Activated CD4-positive, alpha-beta T cell treated with anti-CD3 and anti-CD28 coated beads, Interleukin-2, amount 50 U/mL, for 24 hours (primary cell): ENCODE measurements at regions not wholly inside any gene's neighbourhood (a gene's known extent, or its start where the extent isn't known, plus 50 kb on each side); places are given as distances from the start of the nearest gene placed in this dataset.
"Not testable (repeated sequence)": the region's sequence is repeated elsewhere in the genome, so short reads cannot be mapped to it uniquely, and the experiment has no call there.

Source experiments
- DNase-seq, 2 donors: peaks; one replicate each; pipeline ENCODE4 v3.0.0-alpha.2; 2020; ENCODE audit warnings: low read depth in 1 of 2, low spot score in 1 of 2

- DNase-seq = no peak
Measured at GRCh38 chr4:141290771-141291170, 70.1 kb downstream of the ZNF330 start.

DNA sequence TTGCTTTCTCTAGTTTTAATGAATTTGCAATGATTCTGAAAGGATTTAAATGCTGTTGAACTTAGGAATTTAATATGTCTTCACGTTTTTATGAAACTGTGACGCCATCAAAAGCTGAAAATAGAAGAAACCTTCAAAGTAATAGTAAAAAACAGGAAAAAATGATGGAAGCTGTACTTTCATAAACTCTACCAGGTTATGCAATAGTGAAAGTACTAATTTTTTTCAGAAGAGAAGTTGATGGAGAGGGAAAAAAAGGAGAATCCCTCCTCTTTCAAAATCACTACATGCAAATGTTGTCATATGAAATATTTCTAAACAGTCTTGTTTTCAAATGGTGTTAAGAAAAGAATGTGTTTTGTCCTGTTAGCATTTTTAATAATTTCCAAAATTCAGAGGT is 73.6 kb downstream of the ZNF330 start:
- DNase-seq = no peak

DNA sequence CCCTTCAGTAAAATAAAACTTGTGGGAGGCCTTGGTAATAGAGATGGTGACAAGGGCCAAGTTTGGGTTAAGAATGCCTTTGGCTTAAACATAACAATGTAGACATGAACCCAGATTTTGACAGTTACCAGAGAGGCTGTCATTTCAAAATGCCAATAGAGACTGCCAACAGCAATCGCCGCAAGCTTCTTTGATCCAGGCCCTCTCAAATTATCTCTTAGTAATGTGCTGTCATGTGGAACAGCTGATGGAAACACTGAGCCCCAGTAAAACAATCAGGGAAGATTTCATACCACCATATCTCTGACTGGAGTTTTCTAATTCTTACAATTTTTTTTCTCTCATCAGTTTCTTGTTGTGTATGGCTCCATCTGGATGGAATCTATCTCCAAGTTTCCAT is 80.5 kb downstream of the ZNF330 start:
- DNase-seq = no peak

DNA sequence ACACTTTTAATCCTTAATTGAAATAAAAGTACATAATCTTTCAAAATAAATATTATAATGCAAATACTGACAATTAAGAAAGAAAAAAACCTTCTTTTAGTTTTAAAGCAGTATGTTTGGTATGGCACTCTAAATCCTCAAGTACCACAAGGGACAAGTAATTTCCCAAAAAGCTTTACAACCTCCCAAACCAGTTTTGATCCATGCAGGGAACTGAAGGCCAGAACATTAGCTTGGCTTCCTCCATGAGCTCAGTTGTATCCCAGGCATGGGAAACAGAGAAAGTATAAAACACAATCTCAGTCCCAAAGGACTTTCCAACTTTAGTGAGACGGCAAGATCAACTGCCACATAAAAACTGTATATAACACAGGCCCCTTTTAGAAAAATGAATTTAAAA is 82.2 kb downstream of the ZNF330 start:
- no peak for DNase-seq

DNA sequence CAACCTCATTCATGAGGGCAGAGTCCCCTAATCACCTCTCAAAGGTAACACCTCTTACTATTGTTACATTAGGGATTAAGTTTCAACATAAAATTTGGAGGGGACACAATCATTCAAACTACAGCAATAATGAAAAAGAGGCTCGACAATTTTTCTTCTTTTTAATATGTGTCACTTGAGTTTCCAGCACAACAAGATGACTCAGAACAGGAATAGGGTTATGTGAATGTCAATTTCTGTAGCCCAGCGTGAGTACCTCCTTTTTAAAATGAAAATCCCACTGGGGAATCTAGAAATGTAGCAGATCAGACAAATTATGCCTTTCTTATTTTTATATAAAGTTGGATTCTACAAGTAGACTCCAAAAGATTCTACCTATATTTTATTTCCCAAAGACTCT is 83.7 kb downstream of the ZNF330 start:
- no peak for DNase-seq

DNA sequence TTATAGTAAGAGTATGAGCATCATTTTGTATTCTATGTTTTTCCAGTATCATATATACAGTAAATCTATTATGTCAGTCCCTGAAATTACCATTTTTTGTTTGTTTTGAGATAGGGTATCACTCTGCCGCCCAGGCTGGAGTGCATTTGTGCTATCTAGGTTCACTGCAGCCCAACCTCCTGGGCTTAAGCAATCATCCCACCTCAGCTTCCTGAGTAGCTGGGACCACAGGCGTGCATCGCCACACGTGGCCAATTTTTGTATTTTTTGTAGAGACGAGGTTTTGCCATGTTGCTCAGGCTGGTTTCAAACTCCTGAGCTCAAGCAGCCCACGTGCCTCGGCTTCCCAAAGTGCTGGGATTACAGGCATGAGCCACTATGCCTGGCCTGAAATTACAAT is 85.6 kb downstream of the ZNF330 start:
- no peak for DNase-seq

DNA sequence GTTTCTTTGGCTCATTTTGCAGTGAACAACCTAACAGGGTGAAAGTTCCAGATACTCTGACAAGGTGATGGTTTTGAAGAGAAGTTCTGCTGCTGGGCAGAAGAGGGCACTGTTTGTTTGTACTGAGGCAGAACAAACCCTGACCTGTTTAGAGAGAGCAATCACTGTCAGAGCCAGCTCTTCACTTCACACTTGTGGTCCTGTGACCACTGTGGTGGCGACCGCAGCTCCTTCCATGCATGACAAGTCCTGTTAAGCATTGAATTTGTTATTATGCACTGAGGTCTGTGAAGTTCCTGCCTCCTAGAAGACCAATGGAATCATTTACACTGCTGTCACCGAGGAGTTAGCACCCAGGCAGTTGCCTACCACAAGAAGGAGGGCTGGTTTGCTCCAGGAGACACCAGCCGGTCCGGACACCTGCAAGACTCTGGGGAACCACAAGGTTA is 86.6 kb downstream of the ZNF330 start:
- DNase-seq = peak; percentile 15 to 17

GRCh38 chr4:141309874-141310273 is 89.2 kb downstream of the ZNF330 start:
- DNase-seq = no peak

- no peak for DNase-seq
Measured at GRCh38 chr4:141311246-141312204, 90.8 kb downstream of the ZNF330 start.

DNA sequence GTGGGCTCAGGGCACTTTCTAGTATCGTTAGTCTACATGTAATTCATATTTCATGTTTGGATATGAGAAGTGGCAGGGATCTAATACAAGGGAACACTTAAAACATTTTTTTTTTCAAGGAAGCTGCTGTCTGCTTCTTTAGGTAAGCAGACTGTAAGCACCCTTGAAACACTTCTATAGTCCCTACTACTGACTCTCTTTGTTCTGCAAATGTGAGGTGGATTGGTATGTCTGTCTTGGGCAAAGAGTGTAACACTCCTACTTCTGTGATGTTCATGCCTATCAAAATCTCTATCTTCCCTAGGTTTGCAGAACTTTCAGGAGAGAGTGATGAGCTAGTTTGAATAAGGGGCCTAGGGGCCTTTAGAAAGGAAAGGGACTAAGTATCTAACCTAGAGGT is 93.9 kb downstream of the ZNF330 start:
- DNase-seq = no peak

DNA sequence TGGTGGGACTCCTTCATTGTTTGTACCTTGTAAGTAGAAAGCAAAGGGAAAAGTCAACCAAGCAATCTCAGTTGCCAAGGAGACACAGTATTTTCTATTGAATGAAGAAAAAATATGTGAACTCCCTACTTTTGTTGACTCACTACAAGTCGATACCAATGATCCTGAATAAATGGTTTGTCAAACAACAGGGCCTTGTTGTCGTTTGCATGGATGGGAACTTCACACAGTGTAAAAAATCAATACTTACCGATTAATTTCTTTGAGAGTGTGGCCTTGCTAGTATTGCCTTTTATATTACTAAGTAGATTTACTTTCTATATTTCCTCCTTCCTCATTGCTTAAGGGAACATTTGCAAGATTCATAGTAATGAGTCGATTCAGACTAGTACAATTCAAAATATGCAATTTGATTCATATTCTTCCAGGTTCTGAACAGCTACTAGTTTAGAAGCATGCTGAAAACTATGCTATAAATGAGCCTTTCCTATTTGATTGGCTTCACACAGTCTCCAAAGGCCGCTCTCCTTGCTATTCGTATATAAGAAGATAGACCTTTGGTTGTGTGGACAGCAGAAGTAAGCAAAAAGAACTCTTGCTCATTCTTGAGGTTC is 108.0 kb downstream of the ZNF330 start:
- no peak for DNase-seq

- no peak for DNase-seq
Measured at GRCh38 chr4:141329174-141329569, 108.5 kb downstream of the ZNF330 start.

GRCh38 chr4:141330616-141331015 is 109.9 kb downstream of the ZNF330 start:
- DNase-seq = no peak

DNA sequence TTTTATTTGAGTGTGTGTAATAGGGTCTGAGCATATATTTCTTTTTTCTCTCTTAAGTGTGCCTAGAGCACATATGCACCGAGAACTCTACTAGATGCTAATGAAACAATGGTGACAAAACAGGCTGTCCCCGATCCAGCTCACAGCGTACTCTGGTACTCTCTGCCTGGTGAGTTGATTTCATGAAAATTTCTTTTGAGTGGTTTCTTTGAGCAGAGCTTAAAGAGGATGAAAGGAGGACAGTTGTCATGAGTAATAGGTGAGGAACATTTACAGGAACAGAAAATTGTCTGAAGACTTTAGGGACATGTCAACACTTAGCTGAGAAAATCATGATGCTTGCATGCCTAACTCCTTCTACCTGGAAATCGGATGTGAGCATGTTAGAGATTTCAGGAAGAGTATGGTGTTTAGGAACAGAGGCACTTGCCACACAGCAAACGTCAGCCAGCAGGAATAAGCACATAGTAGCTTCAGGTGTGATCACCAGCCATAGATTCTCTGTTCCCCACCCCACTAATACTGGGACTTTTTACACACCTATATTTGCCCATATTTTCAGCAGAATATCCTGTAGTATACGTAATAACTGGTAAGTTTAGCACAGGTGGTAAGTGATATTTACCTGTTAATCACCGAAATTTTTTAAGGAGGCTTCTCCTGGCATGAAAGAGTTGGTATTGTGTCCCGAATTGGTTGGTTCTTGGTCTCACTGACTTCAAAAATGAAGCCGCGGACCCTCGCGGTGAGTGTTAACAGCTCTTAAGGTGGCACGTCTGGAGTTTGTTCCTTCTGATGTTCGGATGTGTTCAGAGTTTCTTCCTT is 111.1 kb downstream of the ZNF330 start:
- DNase-seq = no peak

DNA sequence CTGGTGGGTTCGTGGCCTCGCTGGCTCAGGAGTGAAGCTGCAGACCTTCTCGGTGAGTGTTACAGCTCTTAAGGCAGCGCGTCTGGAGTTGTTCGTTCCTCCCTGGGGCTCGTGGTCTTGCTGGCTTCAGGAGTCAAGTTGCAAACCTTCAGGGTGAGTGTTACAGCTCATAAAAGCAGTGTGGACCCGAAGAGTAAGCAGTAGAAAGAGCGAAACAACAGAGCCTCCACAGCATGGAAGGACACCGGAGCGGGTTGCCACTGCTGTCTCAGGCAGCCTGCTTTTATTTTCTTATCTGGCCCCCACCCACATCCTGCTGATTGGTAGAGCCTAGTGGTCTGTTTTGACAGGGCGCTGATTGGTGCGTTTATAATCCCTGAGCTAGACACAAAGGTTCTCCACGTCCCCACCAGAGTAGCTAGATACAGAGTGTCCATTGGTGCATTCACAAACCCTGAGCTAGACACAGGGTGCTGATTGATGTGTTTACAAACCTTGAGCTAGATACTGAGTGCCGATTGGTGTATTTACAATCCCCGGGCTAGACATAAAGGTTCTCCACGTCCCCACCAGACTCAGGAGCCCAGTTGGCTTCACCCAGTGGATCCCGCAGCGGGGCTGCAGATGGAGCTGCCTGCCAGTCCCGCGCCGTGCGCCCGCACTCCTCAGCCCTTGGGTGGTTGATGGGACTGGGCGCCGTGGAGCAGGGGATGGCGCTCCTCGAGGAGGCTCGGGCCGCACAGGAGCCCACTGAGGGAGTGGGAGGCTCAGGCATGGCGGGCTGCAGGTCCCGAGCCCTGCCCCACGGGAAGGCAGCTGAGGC is 111.9 kb downstream of the ZNF330 start:
- DNase-seq = not testable (repeated sequence)

DNA sequence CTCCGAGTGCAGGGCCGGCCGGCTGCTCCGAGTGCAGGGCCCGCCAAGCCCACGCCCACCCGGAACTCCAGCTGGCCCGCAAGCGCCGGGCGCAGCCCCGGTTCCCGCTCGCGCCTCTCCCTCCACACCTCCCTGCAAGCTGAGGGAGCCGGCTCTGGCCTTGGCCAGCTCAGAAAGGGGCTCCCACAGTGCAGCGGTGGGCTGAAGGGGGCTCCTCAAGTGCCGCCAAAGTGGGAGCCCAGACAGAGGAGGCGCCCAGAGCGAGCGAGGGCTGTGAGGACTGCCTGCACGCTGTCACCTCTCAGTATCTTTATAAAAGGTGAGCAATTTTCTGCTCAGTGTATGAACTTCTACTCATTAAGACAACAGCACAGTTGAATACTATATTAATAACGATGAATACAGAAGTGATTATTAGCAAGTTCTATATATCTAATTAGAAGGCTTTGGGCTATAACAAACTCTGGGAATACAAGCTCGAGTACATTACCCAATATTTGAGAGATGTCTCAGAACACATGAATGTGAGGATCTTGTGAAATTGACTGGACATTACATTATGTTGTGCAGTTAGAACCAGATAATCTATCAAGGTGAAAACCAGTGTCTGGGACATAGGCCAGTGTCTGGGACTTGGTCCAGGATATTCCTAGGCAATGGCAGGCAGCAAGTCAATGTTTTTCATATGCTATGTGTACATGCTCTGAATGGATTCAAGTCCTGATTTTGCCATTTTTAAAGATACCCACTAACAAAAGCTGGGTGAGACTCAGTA is 112.9 kb downstream of the ZNF330 start:
- DNase-seq = not testable (repeated sequence)

GRCh38 chr4:141335166-141335565 is 114.5 kb downstream of the ZNF330 start:
- DNase-seq = no peak

- no peak for DNase-seq
Measured at GRCh38 chr4:141338238-141338637, 117.5 kb downstream of the ZNF330 start.

- DNase-seq = no peak
Measured at GRCh38 chr4:141339391-141339790, 118.7 kb downstream of the ZNF330 start.

DNA sequence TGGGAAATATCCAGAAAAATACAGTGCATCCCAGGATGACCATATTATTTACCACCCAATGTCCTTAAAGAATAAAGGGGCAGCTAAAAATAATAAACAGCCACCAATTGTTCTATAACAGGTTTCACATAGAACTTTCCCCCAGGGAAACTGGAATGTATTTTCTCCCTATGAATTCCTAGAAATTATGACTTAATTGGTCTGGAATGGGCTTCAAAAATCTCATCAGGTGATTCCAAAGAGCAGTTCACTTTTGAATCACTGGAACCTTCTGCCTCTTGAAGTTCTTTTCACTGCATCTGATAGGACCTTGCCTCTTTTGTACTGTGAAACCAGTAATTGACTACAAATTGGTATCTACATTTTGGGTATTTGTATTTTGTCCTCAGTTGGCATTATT is 119.3 kb downstream of the ZNF330 start:
- DNase-seq = no peak
